ENCODE measurements at regions not wholly inside any gene's neighbourhood (a gene's known extent, or its start where the extent isn't known, plus 50 kb on each side); places are given as distances from the start of the nearest gene placed in this dataset.

GRCh38 chr10:34875061-34875460 is 60.0 kb upstream of the PARD3 start:
- no peak for DNase-seq (ENCODE audit: low spot score)

DNA sequence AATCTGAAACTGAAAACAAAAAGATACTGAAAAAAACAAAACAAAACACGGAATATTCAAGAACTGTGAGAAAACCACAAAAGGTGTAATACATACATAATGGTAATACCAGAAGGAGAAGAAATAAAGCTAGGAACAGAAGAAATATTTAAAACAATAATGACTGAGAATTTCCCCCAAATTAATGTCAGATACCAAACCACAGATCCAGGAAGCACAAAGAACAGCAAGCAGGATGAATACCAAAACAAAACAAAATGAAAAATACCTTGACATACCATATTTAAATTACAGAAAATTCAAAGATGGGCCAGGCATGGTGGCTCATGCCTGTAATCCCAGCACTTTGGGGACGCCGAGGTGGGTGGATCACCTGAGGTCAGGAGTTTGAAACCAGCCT is 57.7 kb upstream of the PARD3 start:
- Histone ChIP-seq H3K4me1 (ENCODE audit: control insufficient read depth in 1 of 2, low read depth in 2 of 2) (no peaks in the 10 kb centered on the region), H3K27me3 (replicated peaks; ENCODE audit: insufficient read depth) (no peaks in the 10 kb centered on the region), H3K36me3 (no peaks in the 10 kb centered on the region), H3K4me3 (no peak overlapping the region), H3K9me3 (no peaks in the 10 kb centered on the region), H3K27ac (no peak overlapping the region)
- TF ChIP-seq, protein P1, sequence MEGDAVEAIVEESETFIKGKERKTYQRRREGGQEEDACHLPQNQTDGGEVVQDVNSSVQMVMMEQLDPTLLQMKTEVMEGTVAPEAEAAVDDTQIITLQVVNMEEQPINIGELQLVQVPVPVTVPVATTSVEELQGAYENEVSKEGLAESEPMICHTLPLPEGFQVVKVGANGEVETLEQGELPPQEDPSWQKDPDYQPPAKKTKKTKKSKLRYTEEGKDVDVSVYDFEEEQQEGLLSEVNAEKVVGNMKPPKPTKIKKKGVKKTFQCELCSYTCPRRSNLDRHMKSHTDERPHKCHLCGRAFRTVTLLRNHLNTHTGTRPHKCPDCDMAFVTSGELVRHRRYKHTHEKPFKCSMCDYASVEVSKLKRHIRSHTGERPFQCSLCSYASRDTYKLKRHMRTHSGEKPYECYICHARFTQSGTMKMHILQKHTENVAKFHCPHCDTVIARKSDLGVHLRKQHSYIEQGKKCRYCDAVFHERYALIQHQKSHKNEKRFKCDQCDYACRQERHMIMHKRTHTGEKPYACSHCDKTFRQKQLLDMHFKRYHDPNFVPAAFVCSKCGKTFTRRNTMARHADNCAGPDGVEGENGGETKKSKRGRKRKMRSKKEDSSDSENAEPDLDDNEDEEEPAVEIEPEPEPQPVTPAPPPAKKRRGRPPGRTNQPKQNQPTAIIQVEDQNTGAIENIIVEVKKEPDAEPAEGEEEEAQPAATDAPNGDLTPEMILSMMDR (IDR thresholded peaks at IDR 0.05), result no peak
- DNase-seq (ENCODE audit: low spot score), result no peak
- no peak for ATAC-seq (ENCODE audit: insufficient number of reproducible peaks, low FRiP score, low read depth)

More at GRCh38 chr10:34875061-34875460, 60.0 kb upstream of the PARD3 start:
- Histone ChIP-seq H3K4me3 (no peak overlapping the region), H3K4me1 (ENCODE audit: control insufficient read depth in 1 of 2, low read depth in 2 of 2) (no peaks in the 10 kb centered on the region), H3K27me3 (replicated peaks; ENCODE audit: insufficient read depth) (no peaks in the 10 kb centered on the region), H3K27ac (no peak overlapping the region), H3K9me3 (no peaks in the 10 kb centered on the region), H3K36me3 (no peaks in the 10 kb centered on the region)
- TF ChIP-seq, protein P1 (IDR thresholded peaks at IDR 0.05), result no peak
- ATAC-seq (ENCODE audit: insufficient number of reproducible peaks, low FRiP score, low read depth), result no peak

GRCh38 chr10:34869135-34869836 is 54.2 kb upstream of the PARD3 start:
- Histone ChIP-seq H3K9me3 (no peaks in the 10 kb centered on the region), H3K4me1 (ENCODE audit: control insufficient read depth in 1 of 2, low read depth in 2 of 2) (peaks cover 0 to 4% of the 10 kb centered on the region in 2 donors), H3K27ac (no peak overlapping the region), H3K36me3 (no peaks in the 10 kb centered on the region), H3K4me3 (no peak overlapping the region), H3K27me3 (replicated peaks; ENCODE audit: insufficient read depth) (no peaks in the 10 kb centered on the region)
- DNase-seq (ENCODE audit: low spot score) (no peak), ATAC-seq (ENCODE audit: insufficient number of reproducible peaks, low FRiP score, low read depth) (no peak)
- TF ChIP-seq, protein P1 (IDR thresholded peaks at IDR 0.05), result no peak

DNA sequence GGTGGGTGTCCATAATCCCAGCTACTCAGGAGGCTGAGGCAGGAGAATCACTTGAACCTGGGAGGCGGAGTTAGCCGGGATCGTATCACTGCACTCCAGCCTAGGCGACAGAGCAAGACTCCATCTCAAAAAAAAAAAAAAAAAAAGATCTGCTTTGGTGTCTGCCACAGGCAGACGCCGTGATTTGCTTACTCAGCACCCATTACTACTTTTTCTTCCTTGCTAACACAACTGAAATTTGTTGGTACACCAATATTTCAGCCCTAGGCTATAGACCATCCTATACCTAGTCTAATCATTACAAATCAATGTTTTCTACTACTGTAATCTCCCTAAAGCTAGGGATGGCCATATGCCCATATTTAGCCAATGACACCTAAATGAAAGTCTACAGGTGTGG is 53.5 kb upstream of the PARD3 start:
- TF ChIP-seq, protein P1 (IDR thresholded peaks at IDR 0.05), result no peak
- H3K36me3 ChIP-seq, result no peaks in the 10 kb centered on the region
- DNase-seq (ENCODE audit: low spot score), result no peak
- H3K27ac ChIP-seq, result no peak overlapping the region
- ATAC-seq (ENCODE audit: insufficient number of reproducible peaks, low FRiP score, low read depth), result no peak
- H3K4me1 ChIP-seq (ENCODE audit: control insufficient read depth in 1 of 2, low read depth in 2 of 2), result peaks cover 0 to 9% of the 10 kb centered on the region in 2 donors
- no peaks in the 10 kb centered on the region for H3K9me3 ChIP-seq
- H3K4me3 ChIP-seq, result no peak overlapping the region
- H3K27me3 ChIP-seq (replicated peaks; ENCODE audit: insufficient read depth), result no peaks in the 10 kb centered on the region

DNA sequence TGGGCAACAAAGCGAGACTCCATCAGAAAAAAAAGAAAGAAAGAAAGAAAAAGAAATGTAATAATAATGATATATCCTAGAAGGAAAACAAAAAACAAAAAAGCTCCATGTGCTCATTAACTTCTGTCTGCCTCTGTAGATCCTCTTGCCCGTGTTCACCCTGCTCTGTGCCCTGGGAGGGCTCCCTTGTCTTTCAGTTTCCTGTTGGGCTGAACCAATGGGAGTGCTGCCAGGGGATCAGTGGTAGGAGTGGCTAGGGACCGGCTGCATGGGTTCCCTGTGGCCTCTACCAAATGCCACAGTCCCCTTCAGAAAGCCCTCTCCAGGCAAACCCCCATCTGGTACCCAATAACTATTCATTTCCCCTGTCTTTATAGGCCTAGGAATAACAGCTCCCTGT is 51.8 kb upstream of the PARD3 start:
- DNase-seq (ENCODE audit: low spot score), result no peak
- TF ChIP-seq, protein P1 (IDR thresholded peaks at IDR 0.05), result no peak
- no peaks in the 10 kb centered on the region for H3K9me3 ChIP-seq
- H3K27ac ChIP-seq, result no peak overlapping the region
- H3K4me1 ChIP-seq (ENCODE audit: control insufficient read depth in 1 of 2, low read depth in 2 of 2), result peaks cover 0 to 9% of the 10 kb centered on the region in 2 donors
- H3K4me3 ChIP-seq, result no peak overlapping the region
- H3K27me3 ChIP-seq (replicated peaks; ENCODE audit: insufficient read depth), result no peaks in the 10 kb centered on the region
- ATAC-seq (ENCODE audit: insufficient number of reproducible peaks, low FRiP score, low read depth), result no peak
- no peaks in the 10 kb centered on the region for H3K36me3 ChIP-seq
